HG03196 (cell line): ENCODE measurements at regions not wholly inside any gene's neighbourhood (a gene's known extent, or its start where the extent isn't known, plus 50 kb on each side); places are given as distances from the start of the nearest gene placed in this dataset.

Experiments used
- ATAC-seq: cut with Tn5 transposase; IDR thresholded peaks from one replicate; pipeline ENCODE4 v1.9.1; 2021; ENCODE audit not compliant: unreplicated experiment

DNA sequence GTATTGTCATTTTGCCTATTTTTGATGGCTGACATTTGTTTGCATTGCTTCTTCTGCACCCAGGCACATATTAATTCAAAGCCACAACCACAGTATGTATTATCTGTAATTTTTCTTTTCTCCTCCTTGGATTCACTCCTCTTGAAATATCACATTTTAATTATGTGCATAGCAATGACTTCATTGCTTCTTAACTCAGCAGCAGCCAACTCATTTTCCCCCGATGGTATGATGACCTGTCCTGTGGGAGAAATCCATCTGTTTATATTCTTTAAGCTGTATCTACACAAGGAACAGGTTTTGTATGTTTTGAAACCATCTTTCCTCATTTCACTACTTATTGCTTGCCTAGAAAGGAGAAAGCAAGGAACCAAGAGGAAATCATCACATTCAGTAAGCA, 588.8 kb downstream of the INHBA start:
- ATAC-seq, result no peak

DNA sequence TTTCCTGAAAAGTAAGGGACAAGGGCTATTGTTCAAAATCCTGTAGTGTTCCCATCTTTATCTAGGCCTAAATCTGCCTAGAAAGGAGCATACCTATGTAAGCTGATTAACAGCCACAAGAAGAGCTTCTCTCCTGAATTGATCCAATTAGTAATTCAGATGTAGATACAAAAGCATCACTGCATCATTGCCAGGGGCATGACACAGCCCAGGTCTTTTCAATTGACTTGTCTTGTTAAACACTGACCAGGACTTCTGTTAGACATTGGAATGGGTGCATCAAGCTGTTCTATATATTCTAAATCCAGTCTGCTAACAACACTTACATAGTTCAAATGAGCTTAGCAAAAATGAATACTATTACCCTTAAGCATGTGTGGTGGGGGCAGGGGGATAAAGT, 589.2 kb downstream of the INHBA start:
- ATAC-seq, result no peak

DNA sequence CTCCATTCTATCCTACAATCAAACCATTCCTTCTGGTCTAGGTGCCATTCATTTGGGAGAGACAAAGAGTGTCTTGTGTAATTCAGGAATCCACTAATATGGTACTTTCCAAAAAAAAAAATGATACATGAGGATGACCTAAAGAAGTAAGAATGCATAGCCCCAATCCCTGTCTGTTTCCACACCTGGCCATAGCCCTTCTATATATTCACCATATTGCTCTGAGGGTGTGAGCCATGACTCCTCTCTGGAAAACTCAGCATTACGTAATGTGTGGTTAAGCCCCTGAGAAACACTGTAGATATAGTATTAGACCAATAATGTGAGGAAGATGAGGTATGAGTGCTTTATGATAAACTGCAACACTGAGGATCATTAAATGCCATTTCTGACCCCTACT, 592.7 kb downstream of the INHBA start:
- ATAC-seq, result no peak

GRCh38 chr7:41108821-41109220, 594.1 kb downstream of the INHBA start:
- no peak for ATAC-seq

GRCh38 chr7:41107938-41108448, 594.9 kb downstream of the INHBA start:
- no peak for ATAC-seq

GRCh38 chr7:41107330-41107937, 595.5 kb downstream of the INHBA start:
- no peak for ATAC-seq

GRCh38 chr7:41104631-41105030, 598.3 kb downstream of the INHBA start:
- no peak for ATAC-seq

GRCh38 chr7:41103331-41103730, 599.6 kb downstream of the INHBA start:
- no peak for ATAC-seq

- no peak for ATAC-seq
These were observed 604.0 kb downstream of the INHBA start for GRCh38 chr7:41098846-41099245.

DNA sequence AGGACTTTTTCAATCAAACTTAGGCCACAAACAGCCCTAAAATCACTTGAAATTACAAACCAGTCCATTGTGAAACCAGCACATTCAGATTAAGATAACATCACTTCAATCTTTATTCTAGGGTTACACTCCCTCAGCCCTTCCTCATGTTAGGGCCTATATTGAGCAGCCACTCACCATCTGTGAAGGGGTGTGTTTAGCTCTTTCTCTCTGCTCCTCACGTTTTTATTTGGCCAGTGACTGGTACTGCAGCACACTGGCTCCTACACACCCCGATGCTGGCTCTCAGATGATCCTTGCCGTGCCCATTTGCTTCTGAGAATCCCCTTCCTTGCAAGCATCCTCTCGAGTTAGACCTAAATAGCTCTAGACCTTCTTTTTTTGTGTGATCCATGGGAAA, 604.5 kb downstream of the INHBA start:
- ATAC-seq, result no peak

DNA sequence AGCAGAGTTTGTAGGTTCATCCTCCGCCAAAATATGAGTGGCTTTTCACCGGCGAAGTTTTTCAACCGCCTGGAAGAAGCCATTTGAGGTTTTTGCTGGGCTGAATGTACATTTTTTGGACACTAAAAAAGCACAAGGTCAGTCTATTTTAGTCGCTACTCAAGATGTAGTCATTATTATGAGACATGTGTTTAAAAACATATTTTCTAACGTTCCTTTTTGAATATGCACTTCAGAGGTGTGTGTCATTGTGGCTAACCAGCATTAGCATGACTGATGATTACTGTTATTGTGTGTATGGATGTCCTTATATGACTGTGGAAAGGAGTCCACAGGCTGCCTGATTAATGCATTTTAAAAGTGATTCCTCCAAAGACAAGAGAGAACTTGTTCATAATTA, 605.4 kb downstream of the INHBA start:
- no peak for ATAC-seq

DNA sequence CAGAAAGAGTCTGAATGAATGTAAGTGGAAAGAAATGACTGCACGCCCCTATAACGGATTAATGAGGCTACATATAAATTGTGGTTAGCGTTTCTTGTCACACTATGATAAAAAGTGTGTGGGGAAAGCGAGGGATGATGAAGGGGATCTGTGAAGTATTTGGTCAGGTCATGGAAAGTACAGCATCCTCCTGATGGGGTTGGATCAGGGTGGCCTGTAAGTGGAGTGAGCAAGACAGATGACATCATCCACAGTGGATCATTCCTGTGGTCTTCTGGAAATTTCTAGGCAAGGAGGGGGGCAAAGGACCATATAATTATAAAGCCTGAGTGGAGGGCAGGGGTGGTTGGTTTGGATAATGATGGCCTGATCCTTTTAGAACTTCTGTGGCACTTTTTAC, 606.0 kb downstream of the INHBA start:
- no peak for ATAC-seq

- ATAC-seq, result no peak
These were observed 609.7 kb downstream of the INHBA start for GRCh38 chr7:41093141-41093540.

- no peak for ATAC-seq
These were observed 617.6 kb downstream of the INHBA start for GRCh38 chr7:41085244-41085643.

GRCh38 chr7:41084381-41084780, 618.5 kb downstream of the INHBA start:
- no peak for ATAC-seq

DNA sequence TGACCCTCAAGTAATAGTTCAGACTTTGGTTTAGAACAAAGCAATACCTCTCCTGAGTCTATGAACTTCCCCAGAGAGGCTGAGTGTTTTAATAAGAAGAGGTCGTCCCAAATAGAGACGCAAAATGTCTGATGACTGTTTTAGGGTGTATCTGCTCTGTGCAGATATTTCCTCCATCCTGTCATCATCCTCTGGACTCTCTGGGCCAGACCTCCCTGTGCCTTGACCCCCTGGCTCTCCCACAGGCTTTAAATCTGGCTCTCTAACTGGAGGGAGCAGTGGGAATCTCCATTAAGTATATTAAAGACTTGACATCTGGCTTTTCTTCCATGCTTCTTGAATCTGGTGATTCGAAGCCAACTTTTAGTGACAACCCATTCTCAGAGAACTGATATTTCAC, 633.3 kb downstream of the INHBA start:
- ATAC-seq, result no peak

GRCh38 chr7:41067576-41067975, 635.3 kb downstream of the INHBA start:
- ATAC-seq, result no peak

DNA sequence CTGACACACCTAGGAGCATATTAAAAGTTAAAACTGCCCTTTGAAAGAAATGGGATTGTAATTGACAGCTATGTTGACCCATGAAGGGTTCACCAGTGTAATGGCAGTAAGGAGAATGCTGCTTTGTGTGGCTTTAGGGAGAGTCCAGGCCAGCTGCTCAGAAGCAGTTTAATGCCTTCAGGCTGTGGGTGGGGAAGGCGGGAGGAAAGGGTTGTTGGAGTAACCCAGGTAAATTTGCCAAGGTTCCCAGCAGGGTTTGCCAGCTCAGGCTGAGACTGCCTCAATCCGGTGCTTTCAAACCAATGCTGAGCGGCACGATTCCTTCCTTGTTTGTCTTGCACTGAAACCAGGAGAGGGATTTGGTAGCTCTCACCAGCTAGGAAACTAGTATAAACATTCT, 637.2 kb downstream of the INHBA start:
- ATAC-seq, result no peak

- no peak for ATAC-seq
These were observed 639.8 kb downstream of the INHBA start for GRCh38 chr7:41063116-41063515.

- no peak for ATAC-seq
These were observed 642.1 kb downstream of the INHBA start for GRCh38 chr7:41060796-41061195.

- no peak for ATAC-seq
These were observed 643.1 kb downstream of the INHBA start for GRCh38 chr7:41059796-41060195.

- ATAC-seq, result no peak
These were observed 643.7 kb downstream of the INHBA start for GRCh38 chr7:41058986-41059741.
